GM18520 (cell line): ENCODE measurements at regions not wholly inside any gene's neighbourhood (a gene's known extent, or its start where the extent isn't known, plus 50 kb on each side); places are given as distances from the start of the nearest gene placed in this dataset.

Experiments
- ATAC-seq: cut with Tn5 transposase; IDR thresholded peaks from one replicate; pipeline ENCODE4 v1.9.1; 2021; ENCODE audit not compliant: unreplicated experiment

- no peak for ATAC-seq
Measured at GRCh38 chr11:95586155-95586554, 203.4 kb downstream of the FAM76B start.

GRCh38 chr11:95585752-95586077 lies 203.9 kb downstream of the FAM76B start:
- no peak for ATAC-seq

GRCh38 chr11:95585069-95585751 lies 204.4 kb downstream of the FAM76B start:
- ATAC-seq = no peak

- ATAC-seq = no peak
Measured at GRCh38 chr11:95584589-95584988, 205.0 kb downstream of the FAM76B start.

GRCh38 chr11:95584180-95584579 lies 205.4 kb downstream of the FAM76B start:
- ATAC-seq = no peak

- ATAC-seq = no peak
Measured at GRCh38 chr11:95577716-95578460, 211.7 kb downstream of the FAM76B start.

- ATAC-seq = no peak
Measured at GRCh38 chr11:95576146-95576845, 213.3 kb downstream of the FAM76B start.

GRCh38 chr11:95575517-95575916 lies 214.1 kb downstream of the FAM76B start:
- ATAC-seq = no peak

GRCh38 chr11:95571718-95572260 lies 217.8 kb downstream of the FAM76B start:
- no peak for ATAC-seq

- no peak for ATAC-seq
Measured at GRCh38 chr11:95570845-95571244, 218.7 kb downstream of the FAM76B start.

- no peak for ATAC-seq
Measured at GRCh38 chr11:95569207-95569606, 220.4 kb downstream of the FAM76B start.

- no peak for ATAC-seq
Measured at GRCh38 chr11:95568281-95568680, 221.3 kb downstream of the FAM76B start.

GRCh38 chr11:95567685-95568084 lies 221.9 kb downstream of the FAM76B start:
- ATAC-seq = no peak

- no peak for ATAC-seq
Measured at GRCh38 chr11:95566211-95566610, 223.4 kb downstream of the FAM76B start.

- no peak for ATAC-seq
Measured at GRCh38 chr11:95565724-95566141, 223.8 kb downstream of the FAM76B start.

- ATAC-seq = no peak
Measured at GRCh38 chr11:95563859-95564258, 225.7 kb downstream of the FAM76B start.

- ATAC-seq = no peak
Measured at GRCh38 chr11:95563173-95563572, 226.4 kb downstream of the FAM76B start.

- no peak for ATAC-seq
Measured at GRCh38 chr11:95562196-95562921, 227.2 kb downstream of the FAM76B start.

- ATAC-seq = no peak
Measured at GRCh38 chr11:95559899-95560298, 229.7 kb downstream of the FAM76B start.

GRCh38 chr11:95557376-95557775 lies 232.2 kb downstream of the FAM76B start:
- no peak for ATAC-seq
